ENCODE measurements at regions not wholly inside any gene's neighbourhood (a gene's known extent, or its start where the extent isn't known, plus 50 kb on each side); places are given as distances from the start of the nearest gene placed in this dataset.
"Not testable (repeated sequence)": the region's sequence is repeated elsewhere in the genome, so short reads cannot be mapped to it uniquely, and the experiment has no call there.

DNA sequence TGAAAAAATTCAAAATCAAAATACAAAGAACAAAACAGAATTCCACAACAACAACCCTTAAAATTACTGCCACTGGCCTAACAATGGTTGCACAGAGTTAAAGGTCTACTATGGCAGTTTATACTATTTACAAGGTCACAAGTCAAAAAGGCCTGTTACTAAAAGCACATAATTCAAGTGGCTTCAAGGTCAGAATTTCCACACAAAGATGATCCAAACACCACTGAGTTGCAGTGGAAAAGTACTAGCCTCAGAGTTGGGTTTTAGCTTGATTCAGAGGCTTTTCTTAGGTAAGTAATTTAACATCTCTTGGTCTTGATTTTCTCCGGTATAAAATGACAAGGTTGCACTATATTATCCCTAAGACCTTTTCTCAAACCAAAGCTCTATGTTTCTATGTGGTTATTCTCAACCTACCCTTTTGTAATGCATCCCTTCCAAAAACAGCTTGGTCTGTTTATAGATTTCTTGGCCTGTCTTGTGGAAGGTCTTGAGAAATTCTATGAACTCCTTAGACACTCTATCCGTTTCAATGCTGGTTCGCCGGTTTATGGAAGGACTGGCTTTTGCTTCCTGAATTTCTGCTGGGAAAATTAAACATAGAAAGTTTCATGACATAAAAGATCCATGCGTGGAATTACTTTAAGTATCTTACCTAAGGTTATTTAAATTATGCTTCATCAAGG, 69.5 kb downstream of the MDH2 start:
- DNase-seq (ENCODE audit: low spot score): not testable (repeated sequence)

GRCh38 chr7:76118253-76119036, 70.5 kb downstream of the MDH2 start:
- DNase-seq (ENCODE audit: low spot score): not testable (repeated sequence)

GRCh38 chr7:76121044-76121443, 73.1 kb downstream of the MDH2 start:
- no peak for DNase-seq (ENCODE audit: low spot score)

DNA sequence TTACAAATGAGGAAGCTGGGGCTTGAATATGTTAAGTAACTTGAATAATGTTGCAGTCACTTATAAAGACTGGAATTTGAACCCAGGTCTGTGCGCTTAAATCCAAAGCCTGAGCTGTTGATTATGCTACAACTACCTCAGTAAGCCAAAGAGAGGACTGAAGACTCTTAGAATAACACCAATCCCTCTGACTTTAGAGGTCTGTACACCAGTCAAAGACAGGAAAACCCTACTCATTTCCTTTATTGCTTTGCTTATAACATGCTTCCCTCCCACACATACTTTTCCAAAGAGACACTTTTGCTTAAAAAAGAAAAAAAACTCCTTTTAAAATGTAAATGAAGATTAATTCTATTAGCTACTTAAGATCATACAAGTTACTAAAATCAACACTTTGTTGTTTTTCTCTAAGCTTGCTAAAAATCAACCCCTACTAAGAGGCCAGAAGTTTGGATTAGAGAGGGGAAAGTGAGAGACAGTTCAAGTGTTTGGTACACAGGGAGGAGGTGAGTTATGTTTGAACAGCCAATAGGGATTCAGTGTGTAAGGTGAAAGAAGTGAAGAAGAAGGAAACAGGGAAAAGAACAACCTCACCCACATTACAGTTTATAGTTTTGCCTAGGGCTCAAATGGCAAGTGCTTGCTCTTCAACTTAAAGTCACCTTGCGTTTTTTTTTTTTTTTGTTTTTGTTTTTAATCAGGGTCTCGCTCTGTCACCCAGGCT, 74.8 kb downstream of the MDH2 start:
- no peak for DNase-seq (ENCODE audit: low spot score)

DNA sequence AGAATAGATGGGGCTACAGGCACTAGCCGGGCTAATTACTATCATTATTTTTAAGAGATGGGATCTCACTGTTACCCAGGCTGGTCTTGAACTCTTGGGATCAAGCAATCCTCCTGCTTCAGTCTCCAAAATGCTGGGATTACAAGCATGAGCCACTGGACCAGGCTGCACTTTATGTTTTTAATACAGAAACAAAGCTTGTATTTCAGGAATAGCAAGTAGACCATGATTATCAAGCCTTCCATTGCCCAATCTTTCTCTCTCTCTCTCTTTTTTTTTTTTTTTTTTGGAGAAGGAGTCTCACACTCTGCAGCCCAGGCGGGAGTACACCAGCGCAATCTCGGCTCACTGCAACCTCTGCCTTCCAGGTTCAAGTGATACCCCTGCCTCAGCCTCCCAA, 75.4 kb downstream of the MDH2 start:
- DNase-seq (ENCODE audit: low spot score): no peak

DNA sequence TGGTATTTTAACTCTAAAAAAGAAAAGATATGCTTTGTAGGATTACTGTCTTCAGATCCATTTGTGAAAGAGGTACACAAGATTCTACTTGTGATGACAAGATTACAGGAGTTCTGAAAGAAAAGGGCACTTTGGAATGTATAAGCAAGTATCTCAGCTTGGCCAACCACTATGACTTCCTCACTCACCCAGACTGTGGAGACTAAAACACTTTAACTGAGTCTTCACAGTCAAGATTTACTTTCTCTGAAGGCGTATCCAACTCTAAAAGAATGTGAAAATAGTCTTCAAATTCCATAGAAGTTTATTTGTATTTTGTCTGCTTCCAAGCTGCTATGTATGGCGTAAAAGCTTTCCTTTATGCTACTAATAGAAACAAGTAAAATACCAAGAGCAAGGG, 76.1 kb upstream of the SRRM3 start:
- DNase-seq (ENCODE audit: low spot score): no peak

- DNase-seq (ENCODE audit: low spot score): no peak
Observed at GRCh38 chr7:76126632-76127031, 75.1 kb upstream of the SRRM3 start.

DNA sequence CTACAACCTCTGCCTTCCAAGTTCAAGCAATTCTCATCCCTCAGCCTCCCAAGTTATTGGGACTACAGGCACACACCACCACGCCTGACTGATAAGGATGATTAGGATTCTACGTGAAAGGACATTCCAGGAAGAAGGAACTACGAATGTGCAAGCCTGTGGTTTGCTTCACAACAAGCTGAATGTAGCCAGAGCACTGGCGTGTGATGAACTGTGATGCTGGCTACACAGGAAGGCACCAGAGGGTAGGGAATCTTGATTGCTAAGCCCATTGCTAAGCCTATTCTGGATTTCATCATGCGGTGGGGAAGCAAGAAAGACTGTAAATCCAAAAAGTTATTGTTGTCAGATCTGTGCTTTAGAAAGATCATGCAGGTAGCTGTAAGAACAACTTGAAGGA, 72.3 kb upstream of the SRRM3 start:
- DNase-seq (ENCODE audit: low spot score): no peak

- DNase-seq (ENCODE audit: low spot score): no peak
Observed at GRCh38 chr7:76129836-76130235, 71.9 kb upstream of the SRRM3 start.

DNA sequence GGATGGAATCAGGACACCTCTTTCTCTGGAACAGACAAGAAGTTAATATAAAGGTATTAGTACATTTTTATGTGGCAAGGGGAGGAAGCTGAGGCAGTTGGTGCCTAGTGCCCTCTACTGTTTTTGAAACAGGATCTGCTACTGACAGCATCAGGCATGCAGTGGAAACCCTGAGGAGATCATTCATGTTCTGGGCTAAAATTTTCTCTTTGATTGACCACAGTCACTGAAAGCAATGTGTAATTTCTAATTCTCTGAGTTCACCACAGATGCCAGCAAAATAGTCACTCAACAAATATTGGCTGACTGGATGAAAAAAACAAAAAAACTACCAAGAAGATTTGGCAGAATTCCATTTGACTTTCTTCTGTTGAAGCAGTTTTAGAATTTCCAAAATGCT, 71.0 kb upstream of the SRRM3 start:
- DNase-seq (ENCODE audit: low spot score): peak; percentile 61

- DNase-seq (ENCODE audit: low spot score): not testable (repeated sequence)
Observed at GRCh38 chr7:76131887-76132286, 69.8 kb upstream of the SRRM3 start.

- no peak for DNase-seq (ENCODE audit: low spot score)
Observed at GRCh38 chr7:76133164-76133775, 68.4 kb upstream of the SRRM3 start.

DNA sequence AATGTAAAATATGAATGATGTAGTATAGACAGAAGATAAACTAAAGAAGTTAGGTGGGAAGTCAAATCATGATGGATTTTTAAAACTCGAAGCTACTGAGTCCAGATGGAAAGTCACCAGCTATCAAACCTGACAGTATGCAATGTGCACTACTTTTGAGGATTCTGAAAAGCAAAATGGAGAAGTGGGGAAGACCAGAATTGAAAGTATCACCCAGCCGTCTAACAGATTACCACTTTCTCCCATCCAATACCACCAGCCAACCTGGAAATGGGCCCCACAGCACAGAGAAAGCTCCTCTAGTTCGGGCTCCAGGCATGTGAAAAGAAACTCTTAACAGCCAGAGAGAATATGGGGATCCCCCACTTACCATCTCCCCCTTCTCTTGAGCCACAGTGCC, 67.9 kb upstream of the SRRM3 start:
- DNase-seq (ENCODE audit: low spot score): no peak

DNA sequence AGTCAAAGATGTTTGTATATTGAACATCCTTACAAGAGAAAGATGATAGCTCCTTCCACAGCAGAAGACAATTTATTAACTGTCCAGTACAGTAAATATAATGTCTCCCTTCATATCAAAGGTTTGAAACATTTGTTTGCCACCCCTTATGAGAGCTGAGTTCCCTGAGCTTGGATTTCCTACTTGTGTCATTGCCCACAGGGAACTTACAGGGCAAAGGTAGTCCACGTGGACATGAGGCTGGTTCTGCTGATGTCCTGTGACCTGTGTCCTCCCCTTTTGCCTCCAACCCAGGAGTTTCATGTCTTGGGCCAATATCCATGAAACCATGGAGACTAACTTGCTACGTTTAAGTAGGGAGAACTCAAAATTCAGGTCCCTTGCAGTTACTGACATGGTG, 66.4 kb upstream of the SRRM3 start:
- not testable (repeated sequence) for DNase-seq (ENCODE audit: low spot score)

DNA sequence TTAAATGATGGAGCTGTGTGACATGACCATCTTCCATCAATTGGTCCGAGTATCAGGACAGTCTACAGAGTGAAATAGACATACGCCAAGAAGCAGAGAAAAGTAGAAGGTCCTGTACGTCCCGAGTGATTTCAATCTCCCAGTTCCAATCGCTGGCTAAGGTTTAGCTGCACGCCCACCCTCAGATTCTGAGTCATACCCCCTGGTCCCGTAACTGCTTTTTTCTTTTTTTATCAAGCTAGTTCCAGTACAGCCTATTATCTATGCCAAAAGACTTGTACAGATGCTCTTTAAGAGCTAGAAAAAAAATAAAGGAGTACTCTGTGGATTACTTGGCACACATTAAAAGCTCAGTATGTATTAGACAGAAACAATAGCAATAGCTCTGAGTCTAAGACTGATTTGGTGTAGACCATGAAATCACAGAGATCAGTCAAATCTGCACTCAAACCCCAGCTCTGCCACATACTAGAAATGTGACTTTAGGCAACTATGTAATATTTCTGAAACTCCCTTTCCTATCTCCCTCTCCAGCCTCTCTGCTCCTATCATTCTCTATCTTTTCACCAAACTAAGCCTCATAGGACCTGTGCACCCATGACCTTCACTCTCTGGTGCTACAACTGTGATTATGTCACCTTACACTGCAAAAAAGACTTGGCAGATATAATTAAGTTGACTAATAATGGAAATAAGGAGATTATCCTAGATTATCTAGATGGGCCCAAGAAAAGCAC, 63.0 kb upstream of the SRRM3 start:
- not testable (repeated sequence) for DNase-seq (ENCODE audit: low spot score)

- no peak for DNase-seq (ENCODE audit: low spot score)
Observed at GRCh38 chr7:76139670-76140069, 62.0 kb upstream of the SRRM3 start.

- not testable (repeated sequence) for DNase-seq (ENCODE audit: low spot score)
Observed at GRCh38 chr7:76140259-76140658, 61.4 kb upstream of the SRRM3 start.

DNA sequence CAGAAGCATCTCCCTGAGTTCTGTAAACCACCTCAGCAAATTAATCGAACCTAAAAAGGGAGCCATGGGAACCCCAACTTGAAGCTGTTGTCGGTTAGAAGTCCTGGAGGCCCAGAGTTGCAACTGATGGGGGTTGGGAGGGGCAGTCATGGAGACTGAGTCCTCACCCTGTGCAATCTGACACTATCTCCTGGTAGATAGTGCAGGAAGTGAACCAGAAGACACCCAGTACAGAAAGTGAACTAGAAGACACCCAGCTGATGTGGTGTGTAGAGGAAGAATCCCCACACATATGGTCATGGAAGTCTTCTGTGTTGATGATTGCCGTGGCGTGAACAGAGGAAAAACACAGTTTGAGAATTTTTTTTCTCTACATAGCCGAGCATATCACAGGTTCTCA, 58.8 kb upstream of the SRRM3 start:
- no peak for DNase-seq (ENCODE audit: low spot score)

GRCh38 chr7:76144664-76145270, 56.9 kb upstream of the SRRM3 start:
- not testable (repeated sequence) for DNase-seq (ENCODE audit: low spot score)

GRCh38 chr7:76146374-76146773, 55.3 kb upstream of the SRRM3 start:
- DNase-seq (ENCODE audit: low spot score): no peak

GRCh38 chr7:76148947-76149346, 52.7 kb upstream of the SRRM3 start:
- DNase-seq (ENCODE audit: low spot score): not testable (repeated sequence)
